ENCODE measurements at regions not wholly inside any gene's neighbourhood (a gene's known extent, or its start where the extent isn't known, plus 50 kb on each side); places are given as distances from the start of the nearest gene placed in this dataset.

GRCh38 chr12:71282020-71282419 is 124.2 kb upstream of the TSPAN8 start:
- TF ChIP-seq REST (IDR thresholded peaks at IDR 0.05; ENCODE audit: insufficient replicate concordance, low read depth) (no peak), CTCF (IDR thresholded peaks at IDR 0.05; ENCODE audit: insufficient read depth, low read length) (no peak), POLR2AphosphoS5 (IDR thresholded peaks at IDR 0.05; ENCODE audit: low read depth) (no peak), GABPA (IDR thresholded peaks at IDR 0.05; ENCODE audit: low read depth) (no peak), SPI1 (IDR thresholded peaks at IDR 0.05; ENCODE audit: borderline replicate concordance, low read depth) (no peak)
- Histone ChIP-seq H3K27ac (replicated peaks) (no peak overlapping the region), H3K27me3 (ENCODE audit: insufficient read depth, poor library complexity, severe bottlenecking) (no peaks in the 10 kb centered on the region), H3K4me3 (replicated peaks; ENCODE audit: insufficient read depth, low read length) (no peak overlapping the region)
- no peak for DNase-seq (ENCODE audit: low read depth in 1 of 2, low spot score in 1 of 2)

GRCh38 chr12:71281425-71281824 is 123.6 kb upstream of the TSPAN8 start:
- no peak for TF ChIP-seq SPI1 (IDR thresholded peaks at IDR 0.05; ENCODE audit: borderline replicate concordance, low read depth)
- no peak for TF ChIP-seq GABPA (IDR thresholded peaks at IDR 0.05; ENCODE audit: low read depth)
- no peak for TF ChIP-seq CTCF (IDR thresholded peaks at IDR 0.05; ENCODE audit: insufficient read depth, low read length)
- no peak for TF ChIP-seq POLR2AphosphoS5 (IDR thresholded peaks at IDR 0.05; ENCODE audit: low read depth)
- TF ChIP-seq REST (IDR thresholded peaks at IDR 0.05; ENCODE audit: insufficient replicate concordance, low read depth): no peak
- H3K27me3 ChIP-seq (ENCODE audit: insufficient read depth, poor library complexity, severe bottlenecking): no peaks in the 10 kb centered on the region
- no peak overlapping the region for H3K27ac ChIP-seq (replicated peaks)
- no peak overlapping the region for H3K4me3 ChIP-seq (replicated peaks; ENCODE audit: insufficient read depth, low read length)
- DNase-seq (ENCODE audit: low read depth in 1 of 2, low spot score in 1 of 2): no peak

- Histone ChIP-seq H3K27me3 (ENCODE audit: insufficient read depth, poor library complexity, severe bottlenecking) (no peaks in the 10 kb centered on the region), H3K4me3 (replicated peaks; ENCODE audit: insufficient read depth, low read length) (no peak overlapping the region), H3K27ac (replicated peaks) (no peak overlapping the region)
- no peak for DNase-seq (ENCODE audit: low read depth in 1 of 2, low spot score in 1 of 2)
- TF ChIP-seq CTCF (IDR thresholded peaks at IDR 0.05; ENCODE audit: insufficient read depth, low read length) (no peak), GABPA (IDR thresholded peaks at IDR 0.05; ENCODE audit: low read depth) (no peak), SPI1 (IDR thresholded peaks at IDR 0.05; ENCODE audit: borderline replicate concordance, low read depth) (no peak), REST (IDR thresholded peaks at IDR 0.05; ENCODE audit: insufficient replicate concordance, low read depth) (no peak), POLR2AphosphoS5 (IDR thresholded peaks at IDR 0.05; ENCODE audit: low read depth) (no peak)
Measured at GRCh38 chr12:71277866-71278265, 120.1 kb upstream of the TSPAN8 start.
